GM18508 (cell line): ENCODE measurements at regions not wholly inside any gene's neighbourhood (a gene's known extent, or its start where the extent isn't known, plus 50 kb on each side); places are given as distances from the start of the nearest gene placed in this dataset.

ENCODE experiments used
- ATAC-seq: cut with Tn5 transposase; IDR thresholded peaks from one replicate; pipeline ENCODE4 v1.9.1; 2021; ENCODE audit warnings: moderate number of reproducible peaks; ENCODE audit not compliant: insufficient read depth, unreplicated experiment

- ATAC-seq, result no peak
Measured at GRCh38 chr3:106816838-106817237, 560.4 kb upstream of the CCDC54 start.

- ATAC-seq, result no peak
Measured at GRCh38 chr3:106817706-106818105, 559.5 kb upstream of the CCDC54 start.

DNA sequence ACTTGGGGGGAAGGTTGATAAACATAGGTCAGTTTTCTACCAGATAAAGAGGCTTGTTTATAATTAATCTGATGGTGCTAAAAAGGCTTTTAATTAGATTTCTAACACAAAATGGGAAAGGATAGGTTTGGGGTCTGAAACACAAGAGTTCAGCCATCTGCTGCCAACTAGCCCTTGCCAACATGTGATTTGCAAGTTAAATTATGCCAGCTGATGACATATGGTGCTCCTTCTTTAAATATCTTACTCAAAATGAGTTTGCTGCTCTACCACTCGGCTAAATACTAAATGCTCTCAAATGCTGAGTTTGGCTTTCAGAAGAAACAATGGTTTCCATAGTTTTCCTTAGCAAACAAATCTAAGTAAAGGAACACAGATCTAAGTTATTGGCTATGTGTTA is 557.8 kb upstream of the CCDC54 start:
- ATAC-seq, result no peak

GRCh38 chr3:106820726-106821362 is 556.4 kb upstream of the CCDC54 start:
- ATAC-seq, result no peak

DNA sequence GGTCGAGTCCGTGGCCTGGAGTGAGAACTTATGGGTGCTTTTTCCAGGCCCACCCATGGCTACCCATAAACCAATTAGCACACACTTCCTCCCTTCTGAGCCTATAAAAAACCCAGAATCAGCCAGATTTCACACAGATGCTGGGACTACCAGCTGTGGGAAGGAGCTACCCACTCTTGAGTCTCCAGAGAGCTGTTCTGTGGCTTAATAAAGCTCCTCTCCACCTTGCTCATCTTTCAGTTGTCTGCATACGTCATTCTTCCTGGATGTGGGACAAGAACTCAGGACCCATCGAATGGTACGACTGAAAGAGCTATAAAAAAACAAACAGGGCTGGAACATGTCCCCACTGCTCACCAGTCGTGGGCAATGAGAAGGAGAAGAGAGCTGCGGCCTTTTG is 555.4 kb upstream of the CCDC54 start:
- ATAC-seq, result no peak

DNA sequence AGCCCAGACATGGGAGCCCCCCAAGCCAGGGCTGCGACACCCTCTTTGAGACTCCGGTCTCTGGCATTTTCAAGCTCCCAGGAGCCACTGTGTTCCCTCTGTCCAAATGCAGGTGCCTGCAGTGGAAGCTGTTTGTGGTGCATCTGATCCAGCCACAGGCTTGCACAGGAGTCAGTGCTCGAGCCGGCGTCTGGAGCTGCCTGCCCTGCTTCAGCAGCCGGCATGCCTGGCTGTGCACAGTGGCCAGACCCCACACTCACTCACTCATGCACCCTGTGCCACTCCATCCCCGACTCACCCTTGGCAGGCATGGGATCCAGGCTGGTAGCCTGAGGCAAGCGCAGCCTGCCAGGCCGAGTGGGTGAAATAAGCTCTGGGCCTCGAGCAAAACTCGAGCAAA is 555.0 kb upstream of the CCDC54 start:
- ATAC-seq, result no peak

DNA sequence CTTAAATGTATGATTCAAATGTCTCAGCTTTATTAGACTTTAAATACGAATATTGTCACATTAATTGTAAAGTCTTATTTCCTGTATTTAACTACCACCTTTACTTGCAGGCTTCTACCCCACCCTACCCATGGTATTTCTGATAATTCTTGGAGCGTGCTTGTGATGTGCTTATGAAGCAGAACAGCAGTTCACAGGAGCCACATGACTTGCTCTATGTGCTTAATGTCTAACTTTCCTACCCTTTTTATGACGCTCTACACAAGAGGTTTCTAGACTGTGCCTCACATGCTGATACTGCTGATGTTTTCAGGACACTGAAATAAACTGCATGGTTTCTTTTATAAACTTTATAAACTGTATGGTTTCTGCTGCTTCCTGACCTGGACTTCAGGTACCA is 553.5 kb upstream of the CCDC54 start:
- ATAC-seq, result no peak

DNA sequence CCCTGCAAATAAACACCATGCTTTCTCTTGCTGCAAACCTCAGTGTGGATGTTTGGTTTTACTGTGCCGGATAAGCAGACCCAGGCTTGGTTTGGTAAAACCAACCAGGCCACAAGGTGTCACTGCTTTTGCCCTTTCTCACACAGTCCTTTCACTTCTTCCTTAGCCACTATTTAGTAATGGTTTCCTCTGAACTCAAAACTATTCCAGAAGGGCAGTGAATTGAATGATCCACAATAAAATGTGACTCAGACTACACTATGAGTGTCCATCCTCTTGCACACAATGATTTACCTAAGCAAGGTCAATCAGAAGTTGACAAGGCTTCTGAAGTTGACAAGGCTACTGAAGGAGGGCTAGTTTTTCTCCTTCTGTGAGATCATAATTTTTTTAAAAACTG is 552.4 kb upstream of the CCDC54 start:
- no peak for ATAC-seq

DNA sequence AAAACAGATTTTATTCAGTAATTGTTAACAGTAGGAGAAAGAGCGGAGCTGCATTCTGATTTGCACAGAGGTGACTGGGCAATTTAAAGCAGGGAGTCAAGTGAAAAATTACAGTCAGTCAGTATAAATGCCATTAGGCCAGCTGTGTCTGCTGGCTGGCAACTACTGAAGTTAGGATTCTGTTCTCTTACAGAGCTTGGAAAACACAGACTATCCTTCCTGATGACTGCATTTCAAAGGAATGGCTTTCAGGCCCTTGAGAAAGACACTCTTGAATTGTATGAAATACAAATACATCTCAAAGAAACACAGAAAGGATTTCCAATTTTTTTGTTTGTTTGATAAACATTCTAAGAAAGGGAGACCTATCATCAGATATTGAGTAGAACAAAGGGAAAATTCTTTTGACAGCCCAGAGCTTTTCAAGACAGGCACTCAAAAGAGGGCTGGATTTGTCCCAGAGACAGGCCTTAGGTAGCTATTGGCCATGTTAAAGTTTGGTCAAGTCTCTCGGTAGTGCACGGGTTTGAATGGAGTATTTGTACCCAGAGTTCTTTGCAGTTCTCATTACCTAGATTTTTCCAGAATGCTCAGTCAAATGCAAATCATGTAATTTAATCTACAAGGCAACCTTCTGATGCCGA is 551.2 kb upstream of the CCDC54 start:
- ATAC-seq, result no peak

- ATAC-seq, result no peak
Measured at GRCh38 chr3:106826791-106827311, 550.4 kb upstream of the CCDC54 start.

GRCh38 chr3:106827515-106828213 is 549.6 kb upstream of the CCDC54 start:
- no peak for ATAC-seq

- ATAC-seq, result no peak
Measured at GRCh38 chr3:106829206-106829605, 548.0 kb upstream of the CCDC54 start.

GRCh38 chr3:106830334-106830733 is 546.9 kb upstream of the CCDC54 start:
- no peak for ATAC-seq

- ATAC-seq, result no peak
Measured at GRCh38 chr3:106836906-106837305, 540.3 kb upstream of the CCDC54 start.

DNA sequence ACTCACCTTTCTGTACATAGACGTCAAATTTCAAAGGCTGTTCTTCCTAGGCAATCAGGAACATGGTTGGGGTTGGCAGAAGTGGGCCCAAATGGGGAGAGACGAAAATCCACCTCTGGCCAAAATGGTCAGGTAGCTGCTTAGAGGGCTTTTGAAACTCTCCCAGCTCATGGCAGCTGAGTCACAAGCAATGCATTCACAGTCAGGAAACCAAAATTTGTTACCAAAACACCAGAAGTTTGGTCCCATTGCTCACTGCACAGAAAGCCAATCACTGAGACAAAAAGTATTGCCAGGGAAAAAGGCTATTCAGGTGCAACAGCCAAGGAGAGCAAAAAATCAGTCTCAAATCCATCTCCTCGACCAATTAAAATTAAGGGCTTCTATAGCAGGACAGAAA is 539.6 kb upstream of the CCDC54 start:
- no peak for ATAC-seq

DNA sequence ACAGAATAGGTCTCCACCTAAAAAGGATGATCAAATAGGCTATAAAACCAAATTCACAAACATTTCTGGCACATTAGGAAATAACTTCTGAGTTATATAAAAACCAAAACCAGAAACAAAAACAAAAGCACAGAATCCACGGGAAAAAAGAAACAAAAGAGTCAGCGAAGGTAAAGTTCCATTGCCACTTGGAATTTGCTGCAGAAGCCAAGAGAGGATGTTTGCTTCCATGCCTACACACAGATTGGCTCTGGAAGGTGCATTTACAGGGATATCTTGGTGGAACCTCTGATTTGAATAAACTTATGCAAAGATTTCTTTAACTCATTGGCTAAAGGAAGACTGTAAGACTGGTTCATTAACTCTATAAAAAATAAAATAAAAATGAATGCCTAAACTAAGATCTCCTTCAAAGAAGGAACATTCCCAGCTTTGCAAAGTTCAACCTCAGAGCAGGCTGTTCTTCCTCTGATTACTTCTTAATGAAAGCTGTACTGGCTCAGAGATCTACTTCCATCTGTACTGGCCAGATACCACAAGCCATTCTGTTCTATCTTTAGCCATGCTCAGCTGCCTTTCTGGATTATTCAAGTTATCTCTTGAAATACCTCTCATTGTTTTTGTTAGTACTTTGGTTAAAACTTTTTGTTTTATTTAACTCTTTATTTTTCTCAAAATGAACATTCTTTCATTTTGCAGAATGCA is 537.5 kb upstream of the CCDC54 start:
- ATAC-seq, result no peak

DNA sequence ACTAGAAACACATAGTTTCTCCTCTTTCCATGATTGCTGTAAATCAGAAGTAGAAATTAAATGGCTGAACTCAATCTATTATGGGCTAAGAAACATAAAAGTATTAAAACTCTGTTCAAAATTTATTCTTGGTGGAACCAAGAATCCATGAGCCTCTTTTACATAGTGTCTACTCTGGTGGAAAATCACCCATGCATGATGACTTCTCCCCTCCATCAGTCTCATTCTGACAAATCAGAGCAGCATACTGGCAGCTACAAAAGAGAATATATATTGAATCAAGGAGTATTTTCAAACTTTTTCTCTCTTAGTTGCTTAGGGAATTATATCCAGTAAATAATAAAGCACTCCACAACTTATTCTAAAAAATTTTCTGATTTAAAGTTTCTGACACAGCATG is 536.9 kb upstream of the CCDC54 start:
- ATAC-seq, result no peak

DNA sequence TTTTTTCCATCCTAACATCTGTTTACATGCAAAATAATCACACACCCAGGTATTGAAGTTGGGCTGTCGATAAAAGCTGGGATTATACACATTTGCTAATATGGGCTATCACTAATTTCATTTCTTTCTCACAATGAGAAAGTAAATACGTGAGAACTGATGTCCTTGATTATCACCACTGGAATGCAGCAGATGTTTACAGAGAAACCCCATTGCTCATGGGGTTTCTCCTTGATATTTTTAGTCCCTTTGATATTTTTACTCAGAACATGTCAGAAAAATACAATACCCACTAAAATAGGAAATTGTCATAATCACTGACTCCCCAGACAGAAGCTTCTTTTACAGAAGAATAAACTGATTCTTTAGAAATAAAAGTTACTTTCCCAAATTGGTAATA is 535.1 kb upstream of the CCDC54 start:
- ATAC-seq, result no peak

- ATAC-seq, result no peak
Measured at GRCh38 chr3:106844638-106845037, 532.6 kb upstream of the CCDC54 start.

GRCh38 chr3:106848099-106848498 is 529.1 kb upstream of the CCDC54 start:
- no peak for ATAC-seq

DNA sequence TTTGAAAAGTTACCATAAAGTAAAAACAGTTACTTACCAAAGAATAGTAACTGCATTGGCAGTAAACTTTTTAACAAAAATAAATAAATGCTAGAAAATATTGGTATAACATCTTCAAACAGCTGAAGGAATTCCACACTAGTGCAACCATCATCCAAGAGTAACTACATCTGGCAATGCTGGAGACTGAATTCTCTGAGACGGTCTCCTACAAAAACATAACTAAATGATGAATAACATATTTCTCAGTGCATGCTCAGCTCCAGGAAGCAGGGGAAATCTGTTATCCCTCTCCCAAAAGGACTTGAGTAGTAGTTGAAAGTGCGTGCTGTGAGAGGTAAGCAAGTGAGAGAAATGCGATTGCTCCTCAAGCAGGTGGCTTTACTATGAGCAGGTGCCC is 526.8 kb upstream of the CCDC54 start:
- ATAC-seq, result no peak
